ENCODE measurements at regions not wholly inside any gene's neighbourhood (a gene's known extent, or its start where the extent isn't known, plus 50 kb on each side); places are given as distances from the start of the nearest gene placed in this dataset.

GRCh38 chr1:53378061-53378460, 50.2 kb upstream of the LRP8 start:
- H3K27me3 ChIP-seq = no peaks in the 10 kb centered on the region
- no peaks in the 10 kb centered on the region for H3K36me3 ChIP-seq
- intact Hi-C loops (cut with DNase I) = no loop called here
- DNase-seq (peak in 1 of 6 donors; percentile 36), FAIRE-seq (no peak), ATAC-seq (no peak)
- H3K9me3 ChIP-seq = no peaks in the 10 kb centered on the region
- H3K27ac ChIP-seq = no peak overlapping the region
- H3K4me3 ChIP-seq = no peak overlapping the region
- H3K4me1 ChIP-seq = no peaks in the 10 kb centered on the region
- 66 to 74% methylated on average over 5 of the region's 5 CpGs for WGBS, 2 donors
- no peak for TF ChIP-seq CTCF (IDR thresholded peaks at IDR 0.05)

DNA sequence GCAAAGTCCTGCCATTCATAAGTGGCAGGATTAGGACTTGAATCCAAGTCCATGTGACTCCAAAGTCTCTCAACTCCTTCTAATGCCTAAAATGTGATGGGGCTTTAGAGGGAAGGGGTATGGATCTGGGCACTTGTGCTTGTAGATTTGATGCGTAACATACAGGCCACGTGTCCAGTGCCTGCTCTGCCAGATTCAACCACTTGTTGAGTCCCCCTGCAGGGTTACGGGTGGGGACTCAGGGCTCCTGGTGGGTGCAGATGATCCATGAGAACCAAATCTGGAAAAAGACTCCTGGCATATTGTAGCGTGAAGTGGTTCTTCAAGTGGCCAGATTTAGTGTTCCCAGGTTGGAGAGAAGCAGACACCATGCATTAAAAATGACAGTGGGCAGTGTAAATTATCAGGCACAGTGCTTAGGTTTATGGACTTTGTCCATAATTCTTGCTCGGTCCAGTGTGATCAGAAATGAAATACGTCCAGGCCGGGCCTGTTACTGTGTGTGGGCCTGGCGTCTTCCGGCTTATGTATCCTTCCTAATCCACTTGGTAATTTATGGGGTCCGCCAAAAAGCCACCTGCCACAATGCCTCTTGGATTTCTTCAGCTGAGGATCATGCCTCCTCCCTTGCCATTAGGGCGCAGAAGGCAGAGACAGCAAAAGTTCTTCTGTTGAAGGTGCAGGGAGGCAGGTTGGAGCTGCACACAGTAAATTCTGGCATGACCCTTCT, 51.2 kb upstream of the LRP8 start:
- Histone ChIP-seq H3K36me3 (no peaks in the 10 kb centered on the region), H3K4me1 (no peaks in the 10 kb centered on the region), H3K27me3 (no peaks in the 10 kb centered on the region), H3K27ac (no peak overlapping the region), H3K9me3 (no peaks in the 10 kb centered on the region), H3K4me3 (no peak overlapping the region)
- peak in 1 of 6 donors; percentile 12 for DNase-seq
- WGBS, 2 donors = 84 to 92% methylated on average over 11 of the region's 11 CpGs
- intact Hi-C loops (cut with DNase I) = no loop called here
- FAIRE-seq = no peak
- no peak for ATAC-seq
- no peak for TF ChIP-seq CTCF (IDR thresholded peaks at IDR 0.05)

GRCh38 chr1:53379662-53380002, 51.8 kb upstream of the LRP8 start:
- H3K4me3 ChIP-seq = no peak overlapping the region
- H3K27me3 ChIP-seq = no peaks in the 10 kb centered on the region
- WGBS, 2 donors = 79 to 87% methylated on average over 4 of the region's 4 CpGs
- ATAC-seq (no peak), DNase-seq (peak in 1 of 6 donors; percentile 15), FAIRE-seq (no peak)
- H3K27ac ChIP-seq = no peak overlapping the region
- no peak for TF ChIP-seq CTCF (IDR thresholded peaks at IDR 0.05)
- no peaks in the 10 kb centered on the region for H3K9me3 ChIP-seq
- H3K4me1 ChIP-seq = no peaks in the 10 kb centered on the region
- intact Hi-C loops (cut with DNase I) = no loop called here
- no peaks in the 10 kb centered on the region for H3K36me3 ChIP-seq

DNA sequence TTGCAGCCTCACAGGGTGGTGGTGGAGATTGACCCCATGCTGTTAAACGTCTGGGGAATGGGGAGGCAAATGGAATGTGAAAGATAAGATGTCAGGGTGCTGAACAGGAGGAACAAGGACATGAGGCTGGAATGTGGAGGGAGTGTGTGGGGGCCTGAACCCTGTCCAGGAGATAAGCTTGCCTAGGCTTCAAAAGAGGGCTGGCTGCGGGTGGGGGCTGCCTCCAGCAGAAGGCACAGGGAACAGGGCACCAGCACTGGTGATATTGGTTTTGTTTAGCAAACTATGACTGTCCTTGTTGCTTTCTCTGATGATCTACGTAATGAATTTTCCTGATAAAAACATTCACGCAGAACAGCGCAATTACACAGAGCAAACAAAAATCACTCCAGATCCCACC, 52.4 kb upstream of the LRP8 start:
- WGBS, 2 donors = 50 to 55% methylated on average over 5 of the region's 5 CpGs
- no peaks in the 10 kb centered on the region for H3K27me3 ChIP-seq
- H3K4me1 ChIP-seq = no peaks in the 10 kb centered on the region
- intact Hi-C loops (cut with DNase I) = no loop called here
- no peaks in the 10 kb centered on the region for H3K9me3 ChIP-seq
- peak in 1 of 6 donors; percentile 22 for DNase-seq
- TF ChIP-seq CTCF (IDR thresholded peaks at IDR 0.05) = no peak
- ATAC-seq = no peak
- FAIRE-seq = no peak
- H3K36me3 ChIP-seq = no peaks in the 10 kb centered on the region
- H3K27ac ChIP-seq = no peak overlapping the region
- no peak overlapping the region for H3K4me3 ChIP-seq

DNA sequence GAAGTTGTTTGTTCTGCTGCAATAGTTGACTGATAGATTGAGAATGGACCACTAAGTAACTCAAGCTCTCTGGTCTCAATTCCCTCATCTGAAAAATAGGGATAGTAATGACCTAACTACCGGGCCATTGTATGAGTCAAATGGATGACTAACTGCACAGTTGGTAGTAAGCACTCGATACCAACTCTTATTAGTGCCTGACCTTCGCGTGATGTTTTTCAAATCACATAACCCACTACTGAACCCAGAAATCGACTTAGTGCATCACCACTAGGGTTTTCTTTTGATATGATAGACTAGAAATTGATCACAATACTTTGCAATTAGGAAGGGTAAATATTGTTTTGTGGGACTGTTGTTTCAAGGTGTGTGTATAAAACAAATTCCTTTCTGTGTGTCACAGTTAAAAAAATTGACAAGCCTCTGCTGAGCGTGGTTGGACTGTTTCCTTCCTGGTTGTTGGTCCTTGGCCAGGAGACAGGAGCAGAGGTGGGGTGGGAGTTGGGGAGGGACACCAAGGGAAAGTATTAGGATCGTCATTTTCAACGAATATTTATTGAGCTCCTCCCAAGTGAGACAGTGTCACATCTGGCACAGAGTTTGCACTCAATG, 54.0 kb upstream of the LRP8 start:
- H3K9me3 ChIP-seq = no peaks in the 10 kb centered on the region
- no peak for ATAC-seq
- no peak for FAIRE-seq
- WGBS, 2 donors = 40 to 43% methylated on average over 8 of the region's 8 CpGs
- no peaks in the 10 kb centered on the region for H3K4me1 ChIP-seq
- no peak overlapping the region for H3K4me3 ChIP-seq
- intact Hi-C loops (cut with DNase I) = no loop called here
- no peak for TF ChIP-seq CTCF (IDR thresholded peaks at IDR 0.05)
- no peaks in the 10 kb centered on the region for H3K27me3 ChIP-seq
- DNase-seq = no peak
- H3K27ac ChIP-seq = no peak overlapping the region
- H3K36me3 ChIP-seq = no peaks in the 10 kb centered on the region
